HG03066 (cell line): ENCODE measurements at regions not wholly inside any gene's neighbourhood (a gene's known extent, or its start where the extent isn't known, plus 50 kb on each side); places are given as distances from the start of the nearest gene placed in this dataset.
"Not testable (repeated sequence)": the region's sequence is repeated elsewhere in the genome, so short reads cannot be mapped to it uniquely, and the experiment has no call there.

Source experiments
- ATAC-seq: cut with Tn5 transposase; IDR thresholded peaks from one replicate; pipeline ENCODE4 v1.9.1; 2021; ENCODE audit warnings: low read depth; ENCODE audit not compliant: unreplicated experiment

DNA sequence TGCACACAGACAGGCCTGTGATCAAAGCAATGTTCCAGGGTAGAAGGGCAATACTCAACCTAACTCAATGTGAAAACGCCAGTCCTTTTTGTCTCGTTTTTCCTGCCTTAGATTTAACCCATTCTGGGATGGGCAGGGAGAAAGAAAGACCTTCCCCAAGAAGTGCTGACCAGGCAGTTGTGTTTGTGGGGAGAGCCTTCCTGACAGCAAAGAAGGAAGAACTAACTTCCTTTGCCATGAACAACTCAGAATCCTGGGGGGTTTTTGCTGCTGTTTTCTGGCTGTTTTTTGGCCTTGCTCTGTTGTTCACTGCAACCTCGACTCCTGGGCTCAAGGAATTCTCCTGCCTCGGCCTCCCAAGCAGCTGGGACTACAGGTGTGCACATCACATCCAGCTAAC, 112.0 kb upstream of the RAB4A start:
- no peak for ATAC-seq

- no peak for ATAC-seq
Observed at GRCh38 chr1:229159668-229160544, 111.0 kb upstream of the RAB4A start.

GRCh38 chr1:229161740-229162139, 109.2 kb upstream of the RAB4A start:
- no peak for ATAC-seq

GRCh38 chr1:229162825-229163515, 107.9 kb upstream of the RAB4A start:
- ATAC-seq = no peak

DNA sequence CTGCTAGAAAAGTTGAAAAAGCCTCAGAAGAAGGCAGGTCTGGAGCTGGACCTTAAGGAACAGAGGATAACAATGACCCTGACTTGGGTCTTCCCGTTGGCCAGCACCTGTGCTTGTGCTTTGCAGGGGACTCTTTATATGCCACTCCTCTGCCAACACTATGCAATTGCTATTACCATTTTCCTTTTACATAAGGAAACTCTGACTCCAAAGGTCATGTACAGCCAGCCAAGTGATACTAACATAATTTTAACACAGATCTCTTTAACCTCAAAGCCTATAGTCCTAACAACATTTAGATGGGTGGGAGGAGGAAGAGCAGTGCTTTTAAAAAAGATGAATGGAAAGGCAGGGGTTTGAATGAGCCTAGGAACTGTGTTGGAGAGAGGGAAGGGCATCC, 106.6 kb upstream of the RAB4A start:
- no peak for ATAC-seq

DNA sequence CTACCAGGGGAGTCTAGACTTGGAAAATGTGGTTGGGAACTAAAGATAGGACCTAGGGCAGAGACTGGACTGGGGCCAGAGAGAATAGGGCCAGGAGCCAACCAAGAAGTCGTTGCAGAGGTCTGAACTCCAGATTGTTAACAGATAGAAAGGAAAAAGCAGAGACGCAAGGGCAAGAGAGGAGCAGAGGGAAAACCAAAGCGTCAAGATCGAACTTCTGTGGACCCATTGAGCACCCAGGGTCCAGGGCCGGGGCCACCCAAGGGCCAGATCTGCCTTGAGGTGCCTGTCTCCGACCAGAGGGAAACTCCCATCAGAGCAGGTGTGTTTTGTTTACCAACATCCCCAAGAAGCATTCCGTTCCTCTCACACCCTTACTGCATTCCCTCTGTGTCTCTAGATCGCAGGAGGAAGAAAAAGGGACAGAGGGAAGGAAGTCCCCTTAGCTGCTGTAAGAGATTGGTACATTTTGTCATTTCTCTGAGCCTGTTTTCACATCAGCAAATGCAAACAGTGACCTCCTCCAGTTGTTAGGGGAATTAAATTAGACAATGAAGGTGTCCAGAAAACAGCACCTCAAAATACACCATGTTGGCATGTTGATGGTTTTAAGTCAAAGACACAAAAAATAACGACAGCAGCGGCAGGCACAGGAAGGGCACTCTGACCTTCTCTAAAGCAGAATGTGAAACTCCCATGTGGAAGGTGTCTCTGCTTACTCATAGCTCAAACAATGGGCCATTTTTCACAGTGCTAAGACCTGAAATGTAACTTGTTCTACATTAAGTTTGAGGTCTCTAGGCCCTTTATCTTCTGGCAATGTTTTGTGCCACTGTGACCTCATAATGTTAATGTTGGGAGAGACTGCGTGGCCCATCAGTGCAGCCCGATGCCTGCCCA, 105.8 kb upstream of the RAB4A start:
- ATAC-seq = no peak

GRCh38 chr1:229167318-229167717, 103.6 kb upstream of the RAB4A start:
- ATAC-seq = no peak

GRCh38 chr1:229169399-229169798, 101.5 kb upstream of the RAB4A start:
- no peak for ATAC-seq

DNA sequence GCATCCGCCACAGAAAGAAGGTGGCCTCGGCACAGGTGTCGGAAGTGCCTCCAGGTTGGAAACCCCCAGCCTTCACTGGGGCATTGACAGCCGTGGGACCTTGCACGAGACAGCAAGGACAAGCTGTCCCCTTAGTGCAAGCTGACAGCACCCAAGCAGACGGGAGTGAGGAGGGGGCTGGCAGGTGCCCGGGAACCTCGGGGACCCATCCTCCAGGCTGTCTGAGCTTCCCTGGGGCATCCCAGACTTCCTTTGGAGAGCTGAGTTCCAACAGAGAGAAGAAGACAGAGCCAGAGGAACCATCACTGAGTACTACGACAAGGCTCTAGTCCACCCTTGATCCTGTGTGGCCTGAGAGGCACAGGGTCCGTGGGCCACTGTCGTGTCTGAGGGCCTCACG, 100.6 kb upstream of the RAB4A start:
- no peak for ATAC-seq

DNA sequence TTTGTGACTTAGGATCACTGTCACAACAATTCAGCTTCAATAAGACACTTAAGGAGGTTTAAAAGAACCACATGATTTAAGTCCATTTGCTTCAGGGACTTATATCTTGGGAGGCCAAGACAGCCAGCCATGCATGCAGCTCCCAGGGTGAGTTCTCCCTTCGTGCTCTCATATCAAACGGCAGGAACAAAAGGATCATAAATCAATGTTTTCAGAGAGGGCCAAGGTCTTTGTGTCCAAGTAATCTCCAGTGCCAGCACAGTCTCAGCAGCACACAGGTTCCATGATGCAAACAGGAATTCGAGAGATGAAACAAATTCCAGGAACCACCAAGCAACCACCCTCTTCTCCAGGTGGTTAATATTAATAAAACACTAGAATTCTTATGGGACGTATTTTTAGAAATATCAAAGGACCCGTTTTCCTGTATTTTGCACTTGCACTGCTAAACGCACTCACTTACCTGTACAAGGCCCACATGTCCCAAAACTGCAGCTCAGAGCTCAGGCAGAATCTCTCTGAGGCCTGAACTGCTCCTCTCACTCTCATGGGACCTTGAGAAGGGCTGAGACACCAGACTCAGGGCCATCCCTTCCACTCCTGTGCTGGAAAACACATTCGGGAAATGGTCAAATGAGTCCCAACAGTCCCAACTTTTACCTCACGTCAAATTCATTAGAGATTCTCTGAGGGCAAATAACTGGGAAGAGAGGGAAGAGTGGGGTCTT, 100.0 kb upstream of the RAB4A start:
- no peak for ATAC-seq

DNA sequence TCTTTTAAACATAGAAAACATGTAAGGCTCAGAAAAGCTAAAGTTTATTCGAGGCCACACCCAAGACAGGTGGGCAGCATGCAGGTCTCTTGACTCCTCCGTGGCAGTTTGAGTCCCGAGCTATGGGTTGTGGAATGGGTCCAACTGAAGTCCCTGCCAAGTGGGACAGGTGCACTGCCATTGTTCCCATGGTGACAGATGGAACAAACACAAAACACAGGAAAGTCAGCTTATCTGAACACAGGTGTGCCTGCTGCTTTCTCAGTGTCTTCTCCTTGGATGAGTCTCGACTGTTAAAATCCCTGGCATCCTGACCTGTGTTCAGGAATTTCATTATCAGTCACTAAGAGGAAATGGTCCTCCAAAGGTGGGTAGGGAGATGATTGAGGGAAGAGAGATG, 99.0 kb upstream of the RAB4A start:
- ATAC-seq = no peak

DNA sequence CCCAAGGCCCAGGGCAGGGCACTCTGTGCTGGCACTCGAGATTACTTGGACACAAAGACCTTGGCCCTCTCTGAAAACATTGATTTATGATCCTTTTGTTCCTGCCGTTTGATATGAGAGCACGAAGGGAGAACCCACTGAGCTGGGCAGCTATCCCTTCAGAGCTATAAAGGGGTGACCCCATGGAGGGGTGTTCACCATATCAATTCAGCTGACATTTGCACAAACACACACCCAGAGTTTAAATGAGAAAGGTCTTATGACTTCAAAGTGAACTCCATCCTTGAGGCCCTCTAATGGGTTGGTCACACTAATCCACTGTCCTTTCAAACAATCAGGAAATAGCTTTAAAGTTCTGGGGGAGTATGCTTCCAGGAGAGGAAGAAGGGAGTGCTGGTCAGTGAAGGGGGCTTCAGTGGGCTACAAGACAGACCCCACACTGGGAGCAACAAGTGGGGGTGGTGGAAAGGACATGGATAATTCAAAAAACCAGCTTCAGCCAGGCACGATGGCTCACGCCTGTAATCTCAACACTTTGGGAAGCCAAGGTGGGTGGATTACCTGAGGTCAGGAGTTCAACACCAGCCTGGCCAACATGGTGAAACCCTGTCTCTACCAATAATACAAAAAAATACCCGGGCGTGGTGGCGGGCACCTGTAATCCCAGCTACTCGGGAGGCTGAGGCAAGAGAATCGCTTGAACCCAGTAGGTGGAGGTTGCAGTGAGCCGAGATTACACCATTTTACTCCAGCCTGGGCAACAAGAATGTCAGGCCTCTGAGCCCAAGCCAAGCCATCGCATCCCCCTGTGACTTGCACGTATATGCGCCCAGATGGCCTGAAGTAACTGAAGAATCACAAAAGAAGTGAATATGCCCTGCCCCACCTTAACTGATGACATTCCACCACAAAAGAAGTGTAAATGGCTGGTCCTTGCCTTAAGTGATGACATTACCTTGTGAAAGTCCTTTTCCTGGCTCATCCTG, 97.1 kb upstream of the RAB4A start:
- ATAC-seq = not testable (repeated sequence)

- not testable (repeated sequence) for ATAC-seq
Observed at GRCh38 chr1:229175297-229175696, 95.6 kb upstream of the RAB4A start.

- ATAC-seq = not testable (repeated sequence)
Observed at GRCh38 chr1:229176457-229176856, 94.5 kb upstream of the RAB4A start.

DNA sequence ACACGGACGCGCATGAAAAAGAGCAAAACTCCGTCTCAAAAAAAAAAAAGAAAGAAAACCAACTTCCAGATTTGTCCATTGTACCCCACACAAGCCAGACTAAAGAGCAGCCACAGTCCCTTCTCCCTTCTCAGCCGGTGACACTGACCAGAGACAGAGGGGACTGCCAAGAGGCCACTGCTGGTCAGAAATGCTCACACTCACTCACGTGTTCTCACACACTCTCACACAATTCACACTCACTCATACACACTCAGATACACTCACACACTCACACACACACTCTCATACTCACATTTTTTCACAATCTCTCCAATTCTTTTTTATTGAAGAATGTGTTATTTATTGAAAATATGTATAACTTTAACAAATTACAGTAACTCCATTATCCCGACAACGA, 90.8 kb upstream of the RAB4A start:
- no peak for ATAC-seq

DNA sequence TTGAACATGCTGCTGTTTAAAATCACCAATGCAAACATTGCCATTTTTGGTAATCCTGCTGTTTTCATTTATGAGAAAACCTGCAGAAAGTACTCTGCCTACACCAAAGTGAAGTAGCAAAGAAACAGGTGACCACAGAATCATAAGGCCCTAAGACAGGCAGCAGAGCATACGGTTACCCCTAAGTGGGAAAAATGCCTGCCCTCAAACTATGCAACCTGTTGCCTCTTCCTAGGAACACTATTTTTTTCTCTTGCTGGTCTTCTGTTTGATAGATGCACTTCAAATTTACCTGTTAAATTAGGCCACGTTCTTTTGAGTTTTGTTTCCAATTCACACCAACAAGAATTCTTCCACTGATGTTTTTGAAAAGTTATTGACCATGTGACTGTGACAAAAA, 89.5 kb upstream of the RAB4A start:
- no peak for ATAC-seq

- no peak for ATAC-seq
Observed at GRCh38 chr1:229183588-229183987, 87.3 kb upstream of the RAB4A start.

- no peak for ATAC-seq
Observed at GRCh38 chr1:229184066-229184465, 86.8 kb upstream of the RAB4A start.

GRCh38 chr1:229185963-229186362, 84.9 kb upstream of the RAB4A start:
- ATAC-seq = no peak
